ENCODE measurements at regions not wholly inside any gene's neighbourhood (a gene's known extent, or its start where the extent isn't known, plus 50 kb on each side); places are given as distances from the start of the nearest gene placed in this dataset.

DNA sequence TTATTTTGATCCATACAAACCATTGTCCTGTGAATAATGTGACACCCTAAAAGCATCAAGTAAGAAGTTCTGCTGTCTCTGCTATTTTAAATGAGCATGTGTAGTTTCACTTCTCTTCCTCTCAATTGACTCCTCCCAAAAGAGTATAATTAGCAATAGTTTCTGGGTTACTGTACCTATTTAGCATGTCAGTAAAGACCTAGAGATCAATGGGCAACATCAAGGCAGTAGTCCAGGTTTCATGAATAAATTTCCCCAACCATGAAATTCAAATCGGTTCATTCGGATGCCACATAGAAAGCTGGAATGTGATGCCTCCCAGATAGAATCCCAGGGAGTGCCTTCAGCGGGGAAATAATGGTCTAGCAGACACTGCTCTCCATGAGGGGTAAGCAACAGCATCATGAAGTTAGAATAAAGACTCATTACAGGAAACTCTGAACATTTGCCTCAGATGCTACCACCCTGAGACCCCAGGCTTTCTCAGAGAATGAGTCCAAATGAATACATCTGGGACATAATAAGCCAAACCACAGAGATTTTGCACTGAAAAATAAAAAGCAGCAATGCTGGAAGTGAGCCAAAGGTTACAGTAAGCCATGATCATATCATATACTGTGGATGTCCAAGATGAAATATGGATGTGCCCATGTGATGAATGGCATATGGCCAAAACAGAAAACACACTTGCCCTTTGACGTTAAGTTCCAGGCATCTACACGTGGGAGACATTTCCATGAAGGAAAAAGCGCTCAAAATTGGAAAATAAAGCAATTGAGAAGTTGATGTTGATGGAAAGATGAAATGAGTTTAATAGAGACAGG is 1107.0 kb upstream of the SEMA6A start (continued):
- TF ChIP-seq, protein P1, sequence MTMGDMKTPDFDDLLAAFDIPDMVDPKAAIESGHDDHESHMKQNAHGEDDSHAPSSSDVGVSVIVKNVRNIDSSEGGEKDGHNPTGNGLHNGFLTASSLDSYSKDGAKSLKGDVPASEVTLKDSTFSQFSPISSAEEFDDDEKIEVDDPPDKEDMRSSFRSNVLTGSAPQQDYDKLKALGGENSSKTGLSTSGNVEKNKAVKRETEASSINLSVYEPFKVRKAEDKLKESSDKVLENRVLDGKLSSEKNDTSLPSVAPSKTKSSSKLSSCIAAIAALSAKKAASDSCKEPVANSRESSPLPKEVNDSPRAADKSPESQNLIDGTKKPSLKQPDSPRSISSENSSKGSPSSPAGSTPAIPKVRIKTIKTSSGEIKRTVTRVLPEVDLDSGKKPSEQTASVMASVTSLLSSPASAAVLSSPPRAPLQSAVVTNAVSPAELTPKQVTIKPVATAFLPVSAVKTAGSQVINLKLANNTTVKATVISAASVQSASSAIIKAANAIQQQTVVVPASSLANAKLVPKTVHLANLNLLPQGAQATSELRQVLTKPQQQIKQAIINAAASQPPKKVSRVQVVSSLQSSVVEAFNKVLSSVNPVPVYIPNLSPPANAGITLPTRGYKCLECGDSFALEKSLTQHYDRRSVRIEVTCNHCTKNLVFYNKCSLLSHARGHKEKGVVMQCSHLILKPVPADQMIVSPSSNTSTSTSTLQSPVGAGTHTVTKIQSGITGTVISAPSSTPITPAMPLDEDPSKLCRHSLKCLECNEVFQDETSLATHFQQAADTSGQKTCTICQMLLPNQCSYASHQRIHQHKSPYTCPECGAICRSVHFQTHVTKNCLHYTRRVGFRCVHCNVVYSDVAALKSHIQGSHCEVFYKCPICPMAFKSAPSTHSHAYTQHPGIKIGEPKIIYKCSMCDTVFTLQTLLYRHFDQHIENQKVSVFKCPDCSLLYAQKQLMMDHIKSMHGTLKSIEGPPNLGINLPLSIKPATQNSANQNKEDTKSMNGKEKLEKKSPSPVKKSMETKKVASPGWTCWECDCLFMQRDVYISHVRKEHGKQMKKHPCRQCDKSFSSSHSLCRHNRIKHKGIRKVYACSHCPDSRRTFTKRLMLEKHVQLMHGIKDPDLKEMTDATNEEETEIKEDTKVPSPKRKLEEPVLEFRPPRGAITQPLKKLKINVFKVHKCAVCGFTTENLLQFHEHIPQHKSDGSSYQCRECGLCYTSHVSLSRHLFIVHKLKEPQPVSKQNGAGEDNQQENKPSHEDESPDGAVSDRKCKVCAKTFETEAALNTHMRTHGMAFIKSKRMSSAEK (CRISPR knock-in tag; IDR thresholded peaks at IDR 0.05; ENCODE audit: borderline replicate concordance), result no peak
- TF ChIP-seq, protein P2, sequence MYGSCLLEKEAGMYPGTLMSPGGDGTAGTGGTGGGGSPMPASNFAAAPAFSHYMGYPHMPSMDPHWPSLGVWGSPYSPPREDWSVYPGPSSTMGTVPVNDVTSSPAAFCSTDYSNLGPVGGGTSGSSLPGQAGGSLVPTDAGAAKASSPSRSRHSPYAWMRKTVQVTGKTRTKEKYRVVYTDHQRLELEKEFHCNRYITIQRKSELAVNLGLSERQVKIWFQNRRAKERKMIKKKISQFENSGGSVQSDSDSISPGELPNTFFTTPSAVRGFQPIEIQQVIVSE (CRISPR knock-in tag; IDR thresholded peaks at IDR 0.05; ENCODE audit: borderline replicate concordance), result no peak
- TF ChIP-seq, protein P3, sequence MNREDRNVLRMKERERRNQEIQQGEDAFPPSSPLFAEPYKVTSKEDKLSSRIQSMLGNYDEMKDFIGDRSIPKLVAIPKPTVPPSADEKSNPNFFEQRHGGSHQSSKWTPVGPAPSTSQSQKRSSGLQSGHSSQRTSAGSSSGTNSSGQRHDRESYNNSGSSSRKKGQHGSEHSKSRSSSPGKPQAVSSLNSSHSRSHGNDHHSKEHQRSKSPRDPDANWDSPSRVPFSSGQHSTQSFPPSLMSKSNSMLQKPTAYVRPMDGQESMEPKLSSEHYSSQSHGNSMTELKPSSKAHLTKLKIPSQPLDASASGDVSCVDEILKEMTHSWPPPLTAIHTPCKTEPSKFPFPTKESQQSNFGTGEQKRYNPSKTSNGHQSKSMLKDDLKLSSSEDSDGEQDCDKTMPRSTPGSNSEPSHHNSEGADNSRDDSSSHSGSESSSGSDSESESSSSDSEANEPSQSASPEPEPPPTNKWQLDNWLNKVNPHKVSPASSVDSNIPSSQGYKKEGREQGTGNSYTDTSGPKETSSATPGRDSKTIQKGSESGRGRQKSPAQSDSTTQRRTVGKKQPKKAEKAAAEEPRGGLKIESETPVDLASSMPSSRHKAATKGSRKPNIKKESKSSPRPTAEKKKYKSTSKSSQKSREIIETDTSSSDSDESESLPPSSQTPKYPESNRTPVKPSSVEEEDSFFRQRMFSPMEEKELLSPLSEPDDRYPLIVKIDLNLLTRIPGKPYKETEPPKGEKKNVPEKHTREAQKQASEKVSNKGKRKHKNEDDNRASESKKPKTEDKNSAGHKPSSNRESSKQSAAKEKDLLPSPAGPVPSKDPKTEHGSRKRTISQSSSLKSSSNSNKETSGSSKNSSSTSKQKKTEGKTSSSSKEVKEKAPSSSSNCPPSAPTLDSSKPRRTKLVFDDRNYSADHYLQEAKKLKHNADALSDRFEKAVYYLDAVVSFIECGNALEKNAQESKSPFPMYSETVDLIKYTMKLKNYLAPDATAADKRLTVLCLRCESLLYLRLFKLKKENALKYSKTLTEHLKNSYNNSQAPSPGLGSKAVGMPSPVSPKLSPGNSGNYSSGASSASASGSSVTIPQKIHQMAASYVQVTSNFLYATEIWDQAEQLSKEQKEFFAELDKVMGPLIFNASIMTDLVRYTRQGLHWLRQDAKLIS (CRISPR knock-in tag; IDR thresholded peaks at IDR 0.05; ENCODE audit: borderline replicate concordance), result no peak
- TF ChIP-seq, protein P4, sequence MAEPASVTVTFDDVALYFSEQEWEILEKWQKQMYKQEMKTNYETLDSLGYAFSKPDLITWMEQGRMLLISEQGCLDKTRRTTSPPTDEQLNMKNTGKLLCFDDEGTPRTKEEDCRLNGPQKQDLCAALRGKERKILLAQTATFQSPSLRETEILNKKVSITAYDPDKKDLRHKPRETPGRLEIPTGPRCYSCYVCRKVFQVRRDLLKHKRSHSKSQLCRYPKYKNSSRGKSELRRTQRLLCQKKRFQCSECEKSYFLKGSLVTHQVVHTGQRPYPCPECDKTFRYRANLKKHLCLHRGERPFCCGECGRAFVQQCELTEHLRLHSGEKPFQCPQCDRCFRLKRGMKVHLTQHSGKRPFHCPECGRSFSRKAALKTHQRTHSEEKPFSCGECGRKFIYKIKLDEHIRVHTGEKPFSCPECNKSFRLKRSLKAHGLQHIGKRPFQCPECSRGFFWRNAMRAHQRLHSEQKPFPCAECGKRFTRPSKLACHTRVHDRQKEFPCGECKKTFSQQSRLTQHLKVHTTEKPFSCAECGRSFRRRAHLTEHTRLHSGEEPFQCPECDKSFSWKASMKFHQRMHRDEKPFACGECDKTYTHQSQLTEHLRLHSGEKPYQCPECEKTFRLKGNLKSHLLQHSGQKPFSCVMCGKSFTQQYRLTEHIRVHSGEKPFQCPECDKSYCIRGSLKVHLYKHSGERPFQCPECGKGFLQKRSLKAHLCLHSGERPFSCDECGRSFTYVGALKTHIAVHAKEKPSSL (CRISPR knock-in tag; conservative IDR thresholded peaks at IDR 0.05), result no peak
- TF ChIP-seq HMGA2 (CRISPR knock-in tag; IDR thresholded peaks at IDR 0.05), result no peak
- TF ChIP-seq, protein P5, sequence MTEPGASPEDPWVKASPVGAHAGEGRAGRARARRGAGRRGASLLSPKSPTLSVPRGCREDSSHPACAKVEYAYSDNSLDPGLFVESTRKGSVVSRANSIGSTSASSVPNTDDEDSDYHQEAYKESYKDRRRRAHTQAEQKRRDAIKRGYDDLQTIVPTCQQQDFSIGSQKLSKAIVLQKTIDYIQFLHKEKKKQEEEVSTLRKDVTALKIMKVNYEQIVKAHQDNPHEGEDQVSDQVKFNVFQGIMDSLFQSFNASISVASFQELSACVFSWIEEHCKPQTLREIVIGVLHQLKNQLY (CRISPR knock-in tag; IDR thresholded peaks at IDR 0.05), result no peak
- TF ChIP-seq MXD4 (CRISPR knock-in tag; IDR thresholded peaks at IDR 0.05; ENCODE audit: borderline replicate concordance), result no peak

DNA sequence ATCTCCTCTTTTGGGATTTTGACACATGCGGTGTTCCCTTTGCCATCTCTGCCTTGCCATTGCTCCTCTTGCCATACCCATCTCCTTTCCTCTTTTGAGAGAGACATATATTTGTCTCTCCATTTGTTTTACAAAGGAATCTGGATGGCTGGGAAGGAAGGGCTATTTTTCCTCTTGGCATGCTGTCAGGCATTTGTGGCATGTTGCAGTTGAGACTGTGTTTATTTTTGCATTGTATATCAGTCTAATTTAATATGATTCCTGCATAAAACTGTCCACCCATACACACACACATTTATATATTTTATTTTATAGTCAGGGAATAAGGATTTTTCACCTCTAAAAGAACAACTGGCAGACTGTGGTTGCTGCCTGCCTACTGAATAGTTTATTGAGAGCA is 1105.8 kb upstream of the SEMA6A start:
- ChIA-PET POLR2A (no interaction called here), CTCF (no interaction called here)
- peak overlapping the region; percentile 73 for H3K27ac Mint-ChIP-seq
- ATAC-seq (no peak), DNase-seq (ENCODE audit: low spot score) (no peak)
- no peak overlapping the region for H3K4me3 Mint-ChIP-seq
- H3K9me3 Mint-ChIP-seq, result peaks cover 5% of the 10 kb centered on the region
- no peaks in the 10 kb centered on the region for H3K36me3 Mint-ChIP-seq
- peaks cover 14% of the 10 kb centered on the region for H3K4me1 Mint-ChIP-seq
- no peaks in the 10 kb centered on the region for H3K27me3 Mint-ChIP-seq (ENCODE audit: low read depth)
- TF ChIP-seq TCF7 (CRISPR knock-in tag; IDR thresholded peaks at IDR 0.05; ENCODE audit: low read depth), result no peak
- TF ChIP-seq ELF4 (CRISPR knock-in tag; IDR thresholded peaks at IDR 0.05; ENCODE audit: low read depth), result no peak
- TF ChIP-seq, protein P6, sequence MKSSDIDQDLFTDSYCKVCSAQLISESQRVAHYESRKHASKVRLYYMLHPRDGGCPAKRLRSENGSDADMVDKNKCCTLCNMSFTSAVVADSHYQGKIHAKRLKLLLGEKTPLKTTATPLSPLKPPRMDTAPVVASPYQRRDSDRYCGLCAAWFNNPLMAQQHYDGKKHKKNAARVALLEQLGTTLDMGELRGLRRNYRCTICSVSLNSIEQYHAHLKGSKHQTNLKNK (CRISPR knock-in tag; IDR thresholded peaks at IDR 0.05), result no peak
- TF ChIP-seq NFYB (CRISPR knock-in tag; conservative IDR thresholded peaks at IDR 0.05; ENCODE audit: low read depth), result no peak
- TF ChIP-seq, protein P3 (CRISPR knock-in tag; IDR thresholded peaks at IDR 0.05; ENCODE audit: borderline replicate concordance), result no peak
- TF ChIP-seq, protein P7, sequence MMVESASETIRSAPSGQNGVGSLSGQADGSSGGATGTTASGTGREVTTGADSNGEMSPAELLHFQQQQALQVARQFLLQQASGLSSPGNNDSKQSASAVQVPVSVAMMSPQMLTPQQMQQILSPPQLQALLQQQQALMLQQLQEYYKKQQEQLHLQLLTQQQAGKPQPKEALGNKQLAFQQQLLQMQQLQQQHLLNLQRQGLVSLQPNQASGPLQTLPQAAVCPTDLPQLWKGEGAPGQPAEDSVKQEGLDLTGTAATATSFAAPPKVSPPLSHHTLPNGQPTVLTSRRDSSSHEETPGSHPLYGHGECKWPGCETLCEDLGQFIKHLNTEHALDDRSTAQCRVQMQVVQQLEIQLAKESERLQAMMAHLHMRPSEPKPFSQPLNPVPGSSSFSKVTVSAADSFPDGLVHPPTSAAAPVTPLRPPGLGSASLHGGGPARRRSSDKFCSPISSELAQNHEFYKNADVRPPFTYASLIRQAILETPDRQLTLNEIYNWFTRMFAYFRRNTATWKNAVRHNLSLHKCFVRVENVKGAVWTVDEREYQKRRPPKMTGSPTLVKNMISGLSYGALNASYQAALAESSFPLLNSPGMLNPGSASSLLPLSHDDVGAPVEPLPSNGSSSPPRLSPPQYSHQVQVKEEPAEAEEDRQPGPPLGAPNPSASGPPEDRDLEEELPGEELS (CRISPR knock-in tag; IDR thresholded peaks at IDR 0.05), result no peak
- TF ChIP-seq, protein P8, sequence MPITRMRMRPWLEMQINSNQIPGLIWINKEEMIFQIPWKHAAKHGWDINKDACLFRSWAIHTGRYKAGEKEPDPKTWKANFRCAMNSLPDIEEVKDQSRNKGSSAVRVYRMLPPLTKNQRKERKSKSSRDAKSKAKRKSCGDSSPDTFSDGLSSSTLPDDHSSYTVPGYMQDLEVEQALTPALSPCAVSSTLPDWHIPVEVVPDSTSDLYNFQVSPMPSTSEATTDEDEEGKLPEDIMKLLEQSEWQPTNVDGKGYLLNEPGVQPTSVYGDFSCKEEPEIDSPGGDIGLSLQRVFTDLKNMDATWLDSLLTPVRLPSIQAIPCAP (CRISPR knock-in tag; IDR thresholded peaks at IDR 0.05), result no peak
- no peak for TF ChIP-seq ZNF263 (CRISPR knock-in tag; IDR thresholded peaks at IDR 0.05; ENCODE audit: low read depth)
